Ishikawa (cell line): ENCODE measurements at regions not wholly inside any gene's neighbourhood (a gene's known extent, or its start where the extent isn't known, plus 50 kb on each side); places are given as distances from the start of the nearest gene placed in this dataset.

ENCODE experiments used
- CEBPB ChIP-seq: IDR thresholded peaks from 2 replicates; pipeline ENCODE4 v1.6.1; 2012
- CREB1 ChIP-seq: IDR thresholded peaks from 2 replicates; pipeline ENCODE4 v1.6.1; 2012; ENCODE audit warnings: low read depth
- EP300 ChIP-seq: IDR thresholded peaks from 2 replicates; pipeline ENCODE4 v1.6.1; 2012; ENCODE audit warnings: borderline replicate concordance
- FOXM1 ChIP-seq: IDR thresholded peaks from 2 replicates; pipeline ENCODE4 v1.6.1; 2012; ENCODE audit warnings: low read depth, borderline replicate concordance
- MAX ChIP-seq: IDR thresholded peaks from 2 replicates; pipeline ENCODE4 v1.6.1; 2012
- NFIC ChIP-seq: IDR thresholded peaks from 2 replicates; pipeline ENCODE4 v1.6.1; 2012
- RAD21 ChIP-seq: IDR thresholded peaks from 2 replicates; pipeline ENCODE4 v1.6.1; 2012; ENCODE audit warnings: low read depth
- REST ChIP-seq: IDR thresholded peaks from 2 replicates; pipeline ENCODE4 v1.6.1; 2012; ENCODE audit warnings: low read depth, mild to moderate bottlenecking
- TAF1 ChIP-seq: IDR thresholded peaks from 2 replicates; pipeline ENCODE4 v1.6.1; 2012; ENCODE audit warnings: low read depth, mild to moderate bottlenecking
- TCF12 ChIP-seq: IDR thresholded peaks from 2 replicates; pipeline ENCODE4 v1.6.1; 2012; ENCODE audit warnings: low read depth
- USF1 ChIP-seq: IDR thresholded peaks from 2 replicates; pipeline ENCODE4 v1.6.1; 2012
- YY1 ChIP-seq: IDR thresholded peaks from 2 replicates; pipeline ENCODE4 v1.6.1; 2012; ENCODE audit warnings: low read depth
- ZBTB7A ChIP-seq: IDR thresholded peaks from 2 replicates; pipeline ENCODE4 v1.6.1; 2012; ENCODE audit warnings: low read depth

GRCh38 chr14:104254735-104255400 is 116.5 kb downstream of the KIF26A start:
- TF ChIP-seq TAF1: no peak
- TF ChIP-seq YY1: no peak
- TF ChIP-seq NFIC: no peak
- TF ChIP-seq CREB1: no peak
- no peak for TF ChIP-seq CEBPB
- TF ChIP-seq EP300: no peak
- no peak for TF ChIP-seq REST
- no peak for TF ChIP-seq FOXM1
- no peak for TF ChIP-seq MAX
- TF ChIP-seq RAD21: no peak
- no peak for TF ChIP-seq ZBTB7A
- no peak for TF ChIP-seq TCF12
- TF ChIP-seq USF1: no peak
